ENCODE measurements at regions not wholly inside any gene's neighbourhood (a gene's known extent, or its start where the extent isn't known, plus 50 kb on each side); places are given as distances from the start of the nearest gene placed in this dataset.

- no peak for TF ChIP-seq CTCF (IDR thresholded peaks at IDR 0.05; ENCODE audit: low read depth, low read length, poor library complexity, severe bottlenecking)
- no peak for TF ChIP-seq EZH2phosphoT487 (IDR thresholded peaks at IDR 0.05; ENCODE audit: borderline replicate concordance, low read length)
Observed at GRCh38 chr16:85535352-85536072, 77.6 kb upstream of the GSE1 start.
